Esophagus squamous epithelium (tissue), 4 donors: ENCODE measurements at regions not wholly inside any gene's neighbourhood (a gene's known extent, or its start where the extent isn't known, plus 50 kb on each side); places are given as distances from the start of the nearest gene placed in this dataset.

Source experiments
- CTCF ChIP-seq, 6 experiments: fragments of 450-650 bp in 4 of 6; fragments of 200-600 bp in 2 of 6; sonication (generic) in 2 of 6; IDR thresholded peaks; one replicate each; pipeline ENCODE4 v1.5.1; 2016 to 2019; ENCODE audit warnings: antibody characterized with exemption in 6 of 6, mild to moderate bottlenecking in 4 of 6, moderate library complexity in 4 of 6
- POLR2A ChIP-seq, 4 donors: fragments of 450-650 bp; IDR thresholded peaks; one replicate each; pipeline ENCODE4 v1.6.1; 2017; ENCODE audit warnings: antibody characterized with exemption in 4 of 4, mild to moderate bottlenecking in 4 of 4, moderate library complexity in 3 of 4

- TF ChIP-seq CTCF (IDR thresholded peaks at IDR 0.05) (no peak), POLR2A (IDR thresholded peaks at IDR 0.05) (no peak)
These were observed 94.2 kb upstream of the FAT3 start for GRCh38 chr11:92130421-92130831.
